NCI-H1436 treated with DMSO at 0.1 percent for 48 hours (cell line): ENCODE measurements at regions not wholly inside any gene's neighbourhood (a gene's known extent, or its start where the extent isn't known, plus 50 kb on each side); places are given as distances from the start of the nearest gene placed in this dataset.

Experiments
- DNase-seq: peaks from one replicate; lab custom pipeline; 2025; lab: John Stamatoyannopoulos, UW

DNA sequence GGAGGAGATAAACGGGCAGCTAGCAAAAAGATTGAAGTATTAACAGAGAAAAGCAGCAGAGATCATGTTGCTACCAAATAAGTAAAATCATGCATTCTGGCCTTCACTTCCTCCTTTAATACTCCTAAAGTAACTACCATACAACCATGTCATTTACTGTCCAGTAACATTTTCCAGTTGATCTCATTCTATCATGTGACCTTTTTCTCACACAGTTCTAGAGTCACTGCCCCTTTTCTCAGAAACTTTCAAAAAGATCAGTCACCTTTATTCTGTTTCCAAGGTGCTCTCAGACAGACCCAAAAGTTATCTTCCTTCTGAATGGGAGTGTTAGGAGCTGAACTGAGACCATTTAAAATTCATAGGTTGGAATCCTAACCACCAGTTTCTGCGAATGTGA, 984.4 kb downstream of the FAM181B start:
- no peak for DNase-seq

DNA sequence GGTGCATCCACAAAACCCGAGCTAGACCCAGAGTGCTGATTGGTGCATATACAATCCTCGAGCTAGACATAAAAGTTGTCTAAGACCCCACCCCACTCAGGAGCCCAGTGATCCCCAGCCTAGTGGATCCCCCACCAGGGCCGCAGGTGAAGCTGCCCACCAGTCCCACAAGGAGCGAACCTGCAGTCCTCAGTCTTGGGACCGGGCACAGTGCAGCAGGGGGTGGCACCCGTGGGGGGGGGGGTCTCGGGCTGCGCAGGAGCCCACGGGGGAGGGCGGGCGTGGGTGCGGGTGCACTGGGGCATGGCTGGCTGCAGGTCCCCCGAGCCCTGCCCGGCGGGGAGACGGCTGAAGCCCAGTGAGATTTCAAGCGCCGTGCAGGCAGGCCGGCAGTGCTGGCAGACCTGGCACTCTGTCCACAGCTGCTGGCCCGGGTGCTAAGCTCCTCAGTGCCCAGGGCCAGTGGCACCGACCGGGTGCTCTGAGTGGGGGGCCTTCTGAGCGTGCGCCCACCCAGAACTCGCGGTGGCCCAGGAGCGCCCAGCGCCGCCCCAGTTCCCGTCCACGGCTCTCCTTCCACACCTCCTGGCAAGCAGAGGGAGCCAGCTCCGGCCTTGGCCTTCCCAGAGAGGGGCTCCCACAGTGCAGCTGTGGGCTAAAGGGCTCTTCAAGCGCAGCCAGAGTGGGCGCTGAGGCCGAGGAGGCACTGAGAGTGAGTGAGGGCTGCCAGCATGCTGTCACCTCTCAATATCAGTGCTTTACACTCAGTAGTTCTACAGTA, 989.1 kb downstream of the FAM181B start:
- no peak for DNase-seq

DNA sequence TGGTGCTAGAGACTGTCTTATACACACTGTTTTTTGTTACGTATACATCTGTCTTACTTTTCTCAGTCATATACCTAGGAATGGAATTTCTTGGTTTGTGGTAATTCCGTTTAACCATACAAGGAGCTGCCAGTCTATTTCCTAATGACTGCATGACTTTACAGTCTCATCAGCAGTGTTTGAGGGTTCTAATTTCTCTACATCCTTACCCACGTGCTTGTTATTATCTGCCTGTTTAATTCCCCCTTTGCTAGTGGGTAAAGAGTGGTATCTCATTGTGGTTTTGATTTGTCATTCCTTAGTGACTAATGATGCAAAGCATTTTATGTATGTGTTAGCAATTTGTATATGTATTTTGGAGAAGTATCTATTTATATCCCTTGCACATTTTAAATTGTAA, 1008.0 kb downstream of the FAM181B start:
- no peak for DNase-seq

DNA sequence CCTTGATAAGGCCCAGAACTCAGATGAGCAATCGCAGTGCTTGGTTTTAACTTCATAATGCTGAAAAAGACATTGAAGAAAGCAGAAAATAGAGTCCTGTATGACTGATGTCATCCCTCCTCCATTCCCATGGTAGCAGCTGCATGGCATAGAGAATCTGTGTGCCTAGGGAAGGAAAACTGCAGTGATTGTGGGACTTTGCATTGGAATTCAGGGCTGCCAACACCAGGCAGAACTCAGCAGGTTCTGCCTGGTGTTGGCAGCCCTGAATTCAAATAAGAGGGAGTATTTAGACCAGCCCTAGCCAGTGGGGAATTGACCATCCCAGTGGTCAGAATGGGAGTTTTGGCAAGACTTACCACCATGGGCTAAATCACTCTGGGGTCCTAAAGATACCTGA, 1016.0 kb downstream of the FAM181B start:
- no peak for DNase-seq

DNA sequence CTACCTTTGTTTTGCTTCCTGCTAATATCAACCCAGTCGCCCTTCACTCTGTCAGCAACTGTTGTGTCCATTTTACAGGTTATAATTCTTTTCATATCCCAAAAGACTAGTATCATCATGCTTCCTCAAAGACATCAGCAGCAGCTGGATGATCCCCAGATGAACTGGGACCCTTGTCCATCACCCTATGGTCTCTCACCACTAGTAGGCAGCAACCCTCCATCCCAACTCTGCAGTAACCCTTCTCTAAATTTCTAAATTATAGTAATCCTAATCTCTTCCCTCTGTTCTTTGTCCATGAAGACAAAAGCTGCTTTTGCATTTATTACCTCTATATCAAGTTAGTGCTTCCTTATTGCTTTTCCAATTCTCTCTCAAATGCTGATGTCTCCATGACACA, 1025.8 kb downstream of the FAM181B start:
- DNase-seq: no peak

DNA sequence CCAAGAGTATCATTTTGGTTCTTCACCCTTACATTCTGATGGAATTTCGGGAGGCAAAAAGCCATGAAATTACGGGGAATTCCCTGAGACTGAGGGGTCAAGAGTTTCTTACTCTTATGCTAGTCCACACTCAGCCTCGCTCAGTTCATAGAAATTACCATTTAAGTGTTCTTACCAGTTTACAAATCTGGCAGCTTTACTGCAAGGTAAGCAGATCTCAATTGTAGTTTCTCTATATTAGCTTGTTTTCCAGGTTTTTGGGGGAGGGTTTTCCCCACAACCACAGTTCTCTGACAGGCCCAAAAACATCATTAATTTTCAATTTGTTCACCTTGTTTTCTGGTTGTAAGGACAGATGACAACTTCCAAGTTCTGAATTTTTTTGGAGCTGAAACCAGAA, 1028.4 kb downstream of the FAM181B start:
- DNase-seq: no peak

DNA sequence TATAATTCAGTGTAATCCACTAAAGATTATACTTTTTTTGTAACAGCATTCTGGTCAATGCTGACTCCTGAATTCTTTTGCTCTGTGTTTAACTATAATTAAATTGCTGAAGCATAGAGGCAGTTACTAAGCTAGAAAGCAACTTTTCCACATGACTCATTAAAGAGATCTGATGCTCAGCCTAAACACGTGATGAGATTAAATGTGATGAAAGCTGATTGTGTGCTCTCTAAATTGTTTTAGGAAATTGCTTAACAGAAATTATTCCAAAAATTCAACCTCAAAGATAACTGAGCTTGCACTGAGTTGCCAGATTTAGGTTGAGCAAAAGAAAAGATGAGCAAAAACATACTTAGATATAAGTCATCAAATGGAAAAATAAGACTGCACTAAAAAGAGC, 1033.6 kb downstream of the FAM181B start:
- no peak for DNase-seq

DNA sequence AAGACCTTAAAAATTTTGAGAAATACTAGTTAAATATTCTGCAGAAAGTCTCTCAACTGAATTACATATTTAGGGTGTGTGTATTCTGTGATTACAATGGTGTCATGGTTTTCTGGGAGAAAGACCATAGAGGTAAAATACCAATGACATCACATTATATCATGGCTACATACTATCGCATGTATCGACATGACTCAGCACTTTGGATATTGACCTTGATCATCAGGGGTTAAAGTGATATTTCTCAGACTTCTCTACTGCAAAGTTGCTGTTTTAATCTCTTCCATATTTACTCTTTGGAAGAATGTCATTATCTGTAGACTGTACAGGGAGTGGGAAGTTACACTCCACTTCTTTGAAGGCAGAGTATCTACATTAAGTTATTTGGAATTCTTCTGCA, 1046.6 kb downstream of the FAM181B start:
- no peak for DNase-seq

DNA sequence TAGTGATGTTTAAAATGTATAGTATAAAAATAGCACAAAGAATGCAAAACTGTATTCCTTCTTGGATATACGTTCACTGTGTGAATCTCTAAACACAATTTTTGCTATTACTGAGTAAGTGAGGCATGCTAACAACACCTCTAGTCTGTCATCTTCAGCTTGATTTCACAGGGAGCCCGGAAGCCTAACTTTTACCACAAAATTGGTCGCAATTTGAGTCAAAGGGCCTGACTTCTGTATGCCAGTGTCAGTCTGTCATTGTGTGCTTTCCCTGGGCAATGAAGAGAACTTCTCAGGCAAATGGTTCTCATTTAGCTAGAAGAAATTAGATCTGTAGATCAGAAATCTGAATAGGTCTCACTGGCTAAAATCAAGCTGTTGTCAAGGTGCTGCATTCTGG, 1059.5 kb downstream of the FAM181B start:
- DNase-seq: no peak

DNA sequence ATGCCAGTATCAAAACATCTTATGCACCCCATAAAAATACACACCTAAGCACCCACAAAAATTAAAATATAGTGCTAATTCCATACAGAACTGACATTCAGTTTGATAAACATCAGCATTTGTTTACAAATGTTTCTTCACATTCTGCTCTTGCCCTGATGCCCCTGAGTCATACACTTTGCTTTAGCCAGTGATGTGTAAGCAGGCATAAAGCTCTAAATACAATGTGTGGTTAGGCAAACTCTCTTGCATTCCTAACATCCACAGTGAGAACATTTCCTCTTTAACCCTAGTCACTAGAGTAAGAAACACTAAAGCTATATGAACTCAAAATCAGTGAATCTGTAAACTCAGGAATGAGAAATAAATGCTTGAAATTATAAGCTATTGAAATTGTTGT, 1060.7 kb downstream of the FAM181B start:
- no peak for DNase-seq

DNA sequence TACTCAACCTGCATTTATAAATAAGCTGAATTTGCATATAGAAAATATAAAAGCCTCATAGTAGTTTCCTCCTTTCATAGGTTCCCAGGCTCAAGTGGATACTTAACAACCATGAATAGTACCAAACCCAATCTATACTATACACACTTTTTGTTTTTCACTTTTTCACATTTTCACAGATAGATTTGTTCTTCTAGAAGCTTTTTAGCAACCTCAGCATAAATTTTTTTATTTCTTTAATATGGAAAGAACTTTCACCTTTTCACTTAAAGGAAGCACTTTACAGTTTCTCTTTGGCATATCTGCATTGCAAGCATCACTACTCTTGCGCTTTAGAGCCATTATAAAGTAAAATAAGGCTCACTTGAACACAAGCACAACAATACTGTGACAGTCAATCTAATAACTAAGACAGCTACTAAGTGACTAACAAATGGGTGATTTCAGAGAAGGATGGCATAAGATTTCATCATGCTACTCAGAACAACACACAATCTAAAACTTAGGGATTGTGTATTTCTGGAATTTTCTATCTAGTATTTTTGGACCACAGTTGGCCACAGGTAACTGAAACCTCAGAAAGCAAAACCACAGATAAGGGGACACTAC, 1063.6 kb downstream of the FAM181B start:
- no peak for DNase-seq

DNA sequence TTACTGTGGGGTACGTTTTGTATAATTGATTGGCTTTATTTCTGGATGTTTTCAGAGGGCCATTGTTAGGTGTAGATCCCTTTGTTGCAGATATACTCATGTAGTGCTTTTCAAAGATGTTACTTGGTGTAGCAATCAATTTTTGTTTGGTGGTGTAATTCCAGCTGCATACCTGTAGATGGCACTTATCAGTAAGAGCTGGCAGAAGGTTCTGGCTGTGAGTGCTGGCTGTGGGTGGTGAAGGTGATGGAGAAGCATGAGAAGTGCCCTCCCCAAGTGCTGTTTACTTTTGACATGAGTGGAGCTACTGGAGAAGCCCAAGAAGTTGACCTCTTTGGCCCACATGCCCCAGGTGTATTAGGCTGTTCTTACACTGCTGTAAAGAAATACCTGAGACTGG, 1074.9 kb downstream of the FAM181B start:
- DNase-seq: no peak

DNA sequence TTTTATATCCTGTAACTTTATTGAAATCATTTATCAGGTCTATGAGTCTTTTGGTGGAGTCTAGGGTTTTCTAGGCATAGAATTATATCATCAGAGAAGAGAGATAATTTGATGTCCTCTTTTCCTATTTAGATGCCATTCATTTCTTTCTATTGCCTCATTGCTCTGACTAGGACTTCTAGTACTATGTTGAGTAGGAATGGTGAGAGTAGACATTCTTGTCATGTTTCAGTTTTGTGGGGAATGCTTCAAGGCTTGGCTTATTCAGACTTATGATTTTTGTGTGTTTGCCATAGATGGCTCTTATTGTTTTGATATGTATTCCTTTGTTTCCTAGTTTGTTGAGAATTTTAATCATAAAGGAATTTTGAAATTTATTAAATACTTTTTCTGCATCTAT, 1078.3 kb downstream of the FAM181B start:
- no peak for DNase-seq

DNA sequence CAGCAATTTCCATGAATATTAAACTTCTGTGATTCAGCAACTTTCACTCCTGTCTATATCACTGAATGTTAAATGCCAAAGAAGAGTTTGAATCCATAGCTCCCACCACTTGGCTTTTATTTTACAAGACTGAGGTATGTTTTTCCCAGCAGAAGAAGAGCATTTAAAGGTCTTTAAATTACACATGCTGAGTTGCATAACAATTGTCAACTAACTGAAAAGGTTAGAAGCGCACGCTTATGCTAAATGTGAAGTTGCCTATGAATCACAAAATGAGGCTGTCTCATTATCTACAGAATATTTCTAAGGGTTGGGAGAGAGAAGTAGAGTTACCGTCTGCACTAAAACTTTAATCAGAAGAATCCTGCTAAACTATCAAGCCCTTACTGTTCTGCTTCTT, 1086.3 kb downstream of the FAM181B start:
- no peak for DNase-seq

DNA sequence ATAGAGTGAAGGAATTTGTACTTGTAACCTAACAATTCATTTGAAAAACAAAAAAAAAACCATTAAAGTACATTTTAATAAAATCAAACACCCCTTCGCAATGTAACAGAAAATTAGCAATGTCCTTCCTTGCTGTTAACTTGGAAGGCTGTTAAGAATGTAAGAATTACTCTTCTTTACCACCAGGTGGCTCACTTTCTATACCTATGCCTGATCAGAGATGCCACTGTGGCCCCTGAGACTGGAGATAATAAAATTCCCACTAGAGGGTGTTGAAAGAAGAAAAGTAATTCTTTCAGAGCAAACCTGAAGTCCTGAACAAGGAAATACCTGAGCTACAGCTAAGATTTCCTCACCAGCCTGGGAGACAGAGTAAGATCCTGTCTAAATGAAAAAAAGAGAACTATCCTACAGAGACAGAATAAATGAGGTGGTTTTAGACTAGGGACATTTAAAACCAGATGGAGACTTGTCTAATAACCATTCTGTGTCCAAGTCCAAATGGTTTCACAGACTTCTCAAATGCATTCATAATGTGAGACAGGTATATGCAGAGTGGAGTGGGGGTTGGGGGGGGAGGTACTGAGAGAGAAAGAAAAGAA, 1089.3 kb downstream of the FAM181B start:
- no peak for DNase-seq

DNA sequence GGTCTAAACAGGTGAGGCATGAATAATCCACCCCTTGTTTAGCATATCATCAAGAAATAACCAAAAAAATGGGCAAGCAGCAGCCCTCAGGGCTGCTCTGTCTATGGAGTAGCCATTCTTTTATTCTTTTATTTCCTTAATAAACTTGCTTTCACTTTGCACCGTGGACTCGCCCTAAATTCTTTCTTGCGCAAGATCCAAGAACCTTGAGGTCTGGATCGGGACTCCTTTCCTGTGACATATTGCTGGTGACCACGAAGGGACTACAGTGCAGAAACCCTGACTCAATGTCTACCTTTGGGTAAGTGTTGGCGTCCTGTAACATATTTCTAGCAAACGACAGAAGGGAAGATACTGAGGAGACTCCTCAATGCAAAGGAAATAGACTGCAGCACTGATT, 1099.2 kb downstream of the FAM181B start:
- DNase-seq: no peak

DNA sequence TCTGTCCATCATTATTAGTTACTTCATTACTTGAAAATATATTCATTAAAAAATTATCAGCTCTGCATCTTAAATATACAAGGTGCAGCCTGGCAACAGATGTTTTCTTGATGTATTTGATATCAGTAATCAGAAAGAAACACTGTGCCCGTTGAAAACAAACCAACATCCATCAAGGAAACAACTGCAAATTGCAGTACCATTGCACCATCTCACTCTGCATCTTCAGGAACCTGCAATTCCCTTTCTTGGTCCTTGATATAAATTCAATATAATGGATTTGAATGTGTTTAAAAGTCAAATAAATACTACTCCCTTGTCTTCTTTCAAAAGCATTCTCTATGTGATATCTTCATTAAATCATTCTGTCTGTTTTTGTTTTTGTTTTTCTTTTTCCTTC, 1131.2 kb downstream of the FAM181B start:
- no peak for DNase-seq

DNA sequence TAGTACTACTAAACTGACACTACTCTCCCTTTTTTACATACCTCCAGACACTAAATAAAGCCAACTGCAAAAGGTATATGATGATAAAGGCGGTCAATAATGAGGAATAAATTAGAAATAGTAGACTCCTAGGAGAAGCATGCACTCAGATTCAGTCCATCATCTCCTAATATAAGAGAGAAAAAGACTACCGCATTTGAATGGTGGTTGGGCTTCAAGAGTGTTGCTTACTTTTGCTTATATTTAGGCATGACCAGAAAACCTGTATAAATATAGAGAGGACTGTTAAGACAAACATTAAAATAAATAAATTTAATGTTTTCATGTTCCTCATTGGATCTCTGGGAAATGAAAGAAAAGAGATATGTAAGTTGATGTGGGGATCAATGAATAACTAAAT, 1137.0 kb downstream of the FAM181B start:
- no peak for DNase-seq

DNA sequence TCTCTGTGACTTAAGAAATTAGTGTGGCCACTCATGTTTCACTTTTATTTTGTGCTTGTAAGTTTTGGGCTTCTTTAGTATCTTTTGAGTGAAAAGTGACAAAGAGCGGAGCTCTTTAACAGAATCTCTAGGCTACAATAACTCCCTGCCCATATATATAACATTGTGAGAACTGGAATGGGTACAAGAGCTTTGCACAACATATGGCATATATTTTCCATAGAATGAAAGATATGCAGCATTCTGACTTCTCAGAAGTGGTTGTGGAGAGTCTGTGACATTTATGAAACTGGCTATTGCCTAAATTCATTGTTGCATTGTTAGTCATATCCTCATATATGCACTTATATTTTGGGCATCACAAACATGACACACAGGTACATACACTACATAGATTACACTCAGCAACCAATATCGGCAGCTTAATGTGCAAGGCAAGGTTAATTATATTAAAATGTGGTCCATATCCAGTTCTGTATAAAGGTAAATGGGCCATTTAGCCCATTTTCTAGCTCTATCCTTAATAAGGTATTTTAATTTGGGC, 1148.2 kb downstream of the FAM181B start:
- no peak for DNase-seq

DNA sequence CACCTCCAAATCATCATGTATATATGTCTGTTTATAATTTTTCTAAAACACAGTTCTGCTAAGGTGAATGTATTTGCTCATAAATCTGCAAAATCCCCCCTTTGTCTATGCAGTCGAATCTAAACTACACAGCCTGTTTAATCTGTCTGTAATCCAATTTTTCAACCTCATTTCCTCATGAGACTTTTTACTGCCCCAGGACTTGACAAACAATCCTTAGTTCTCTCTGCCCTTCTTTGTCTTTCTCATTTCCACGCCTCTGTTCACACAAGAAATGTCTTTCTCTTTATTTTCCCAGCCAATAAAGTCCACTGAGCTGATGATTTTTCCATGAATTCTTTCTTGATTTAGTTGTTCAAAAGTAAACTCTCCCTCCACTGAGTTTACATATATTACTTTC, 1154.3 kb downstream of the FAM181B start:
- DNase-seq: no peak

DNA sequence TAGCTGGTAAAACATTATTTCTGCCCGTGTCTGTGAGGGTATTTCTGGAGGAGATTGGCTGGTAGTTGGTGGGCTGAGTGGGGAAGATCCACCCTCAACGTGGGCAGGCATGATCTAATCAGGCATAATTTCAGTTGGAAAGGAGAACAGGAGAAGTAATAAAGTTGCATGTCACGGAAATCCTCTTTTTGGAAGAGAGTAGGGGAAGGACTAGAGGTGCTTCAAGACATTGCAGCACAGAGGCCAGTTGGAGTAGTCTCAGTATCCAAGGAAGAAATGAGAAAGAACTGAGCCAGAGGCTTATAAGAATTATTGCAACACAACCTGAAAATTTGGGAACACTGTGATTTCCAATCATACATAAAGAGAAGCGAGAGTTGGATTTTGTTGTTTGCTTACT, 1155.1 kb downstream of the FAM181B start:
- DNase-seq: no peak

DNA sequence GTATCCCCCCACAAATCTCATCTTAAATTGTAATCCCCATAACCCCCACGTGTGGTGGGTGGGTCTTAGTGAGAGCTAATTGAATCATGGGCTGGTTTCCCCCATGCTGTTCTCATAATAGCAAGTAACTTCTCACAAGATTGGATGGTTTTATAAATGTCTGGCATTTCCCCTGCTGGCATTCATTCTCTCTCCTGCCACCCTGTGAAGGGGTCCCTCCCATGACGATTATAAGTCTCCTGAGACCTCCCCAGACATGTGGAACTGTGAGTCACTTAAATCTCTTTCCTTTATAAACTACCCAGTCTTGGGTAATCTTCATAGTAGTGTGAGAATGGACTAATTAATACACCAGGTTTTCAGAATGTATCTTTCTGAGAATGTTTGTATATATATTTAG, 1159.4 kb downstream of the FAM181B start:
- no peak for DNase-seq

DNA sequence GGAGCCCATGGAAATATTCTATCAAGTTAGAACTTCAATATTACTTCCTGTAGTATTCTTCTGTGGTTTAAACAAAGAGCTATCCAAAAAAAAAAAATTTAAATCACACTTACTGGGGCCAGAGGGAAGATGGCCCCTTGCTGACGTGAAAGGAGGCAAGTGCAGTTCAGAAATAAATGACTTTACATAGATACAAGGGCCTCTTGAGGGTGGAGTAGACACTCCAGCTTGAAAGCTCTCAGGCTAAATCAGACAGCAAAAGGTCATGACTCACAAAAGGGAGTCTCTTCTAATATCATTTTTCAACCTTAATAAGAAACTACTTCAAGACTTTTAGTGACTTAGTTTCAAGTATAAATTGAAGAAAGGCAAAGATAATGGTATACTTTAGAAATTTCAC, 1160.3 kb downstream of the FAM181B start:
- DNase-seq: no peak
